GM12878 (cell line): ENCODE measurements at regions not wholly inside any gene's neighbourhood (a gene's known extent, or its start where the extent isn't known, plus 50 kb on each side); places are given as distances from the start of the nearest gene placed in this dataset.

ENCODE experiments used
- ATAC-seq: fragments of 200-7000 bp; cut with Tn5 transposase; 3 replicates; pipeline ENCODE4 v1.9.1; 2020; ENCODE audit warnings: mild to moderate bottlenecking, moderate library complexity
- BruUV-seq: library from RNA; stranded (reverse); fragments of 400-500 nt; replicated peaks from 2 replicates; lab custom pipeline; 2021; lab: Mats Ljungman, UMichigan
- CTCF ChIA-PET: fragments of 300-600 bp; sonication (Branson Sonifier 250); formaldehyde crosslinking; extraction: SDS; loops from one replicate; lab custom pipeline; 2021; ENCODE audit warnings: inconsistent platforms; lab: Yijun Ruan, JAX
- POLR2A ChIA-PET: fragments of 350-600 bp; formaldehyde crosslinking; extraction: SDS; loops from one replicate; lab custom pipeline; 2021; ENCODE audit warnings: inconsistent platforms; lab: Charles Lee
- RAD21 ChIA-PET: fragments of 300-600 bp; sonication (Branson Sonifier 250); formaldehyde crosslinking; loops from one replicate; lab custom pipeline; 2023; ENCODE audit warnings: antibody characterized with exemption; ENCODE audit not compliant: unreplicated experiment; lab: Charles Lee
- SMC1A ChIA-PET: fragments of 300-600 bp; sonication (Branson Sonifier 250); formaldehyde crosslinking; loops from one replicate; lab custom pipeline; 2023; ENCODE audit not compliant: unreplicated experiment, uncharacterized antibody; lab: Charles Lee
- DNase-seq: peaks from one replicate; pipeline ENCODE4 v3.0.0-alpha.2; 2011; ENCODE audit warnings: low read depth, low spot score
- FAIRE-seq: peaks from 3 replicates; lab custom pipeline; 2011; peaks lifted over from hg19 to GRCh38; lab: Jason Lieb, UNC
- H2AFZ ChIP-seq: 2 replicates; pipeline ENCODE4 v1.6.0; 2011; ENCODE audit warnings: low read depth, low read length, control low read depth; ENCODE audit not compliant: control insufficient read depth
- H3K27ac ChIP-seq: 2 replicates; pipeline ENCODE4 v1.5.1; 2011; ENCODE audit warnings: control low read depth; ENCODE audit not compliant: control insufficient read depth, insufficient read depth
- H3K27me3 ChIP-seq, 2 experiments: replicated peaks in 1 of 2; 2 replicates each; pipeline versions ENCODE4 v1.6.0 to v1.6.1; 2011; ENCODE audit warnings: low read length in 1 of 2; ENCODE audit not compliant: control insufficient read depth in 2 of 2, insufficient read depth in 2 of 2
- H3K36me3 ChIP-seq, 2 experiments: 2 replicates each; pipeline ENCODE4 v1.5.1; 2011; ENCODE audit warnings: low read length in 1 of 2; ENCODE audit not compliant: control insufficient read depth in 2 of 2, insufficient read depth in 2 of 2
- H3K4me1 ChIP-seq: 2 replicates; pipeline ENCODE4 v1.6.1; 2011; ENCODE audit warnings: mild to moderate bottlenecking, low read length, moderate library complexity, mixed read lengths; ENCODE audit not compliant: control insufficient read depth, insufficient read depth
- H3K4me2 ChIP-seq: 2 replicates; pipeline ENCODE4 v1.6.0; 2011; ENCODE audit warnings: control low read depth; ENCODE audit not compliant: control insufficient read depth, insufficient read depth
- H3K4me3 ChIP-seq: fragments of 200-600 bp; sonication (generic); 2 replicates; pipeline ENCODE4 v1.5.1; 2016
- H3K79me2 ChIP-seq: 2 replicates; pipeline ENCODE4 v1.6.0; 2011; ENCODE audit warnings: low read length; ENCODE audit not compliant: control insufficient read depth, insufficient read depth
- H3K9ac ChIP-seq: 2 replicates; pipeline ENCODE4 v1.8.0; 2011; ENCODE audit warnings: low read length, control low read depth, mixed read lengths; ENCODE audit not compliant: control insufficient read depth, insufficient read depth
- H3K9me3 ChIP-seq: replicated peaks from 3 replicates; pipeline ENCODE4 v1.5.1; 2011; ENCODE audit warnings: mild to moderate bottlenecking, low read length; ENCODE audit not compliant: control insufficient read depth, insufficient read depth
- H4K20me1 ChIP-seq: 2 replicates; pipeline ENCODE4 v1.6.0; 2011; ENCODE audit not compliant: control insufficient read depth, insufficient read depth
- ATF7 ChIP-seq: fragments of 450-650 bp; IDR thresholded peaks from 2 replicates; pipeline ENCODE4 v1.6.1; 2016; ENCODE audit warnings: low read depth, mild to moderate bottlenecking
- DPF2 ChIP-seq: fragments of 450-650 bp; IDR thresholded peaks from 2 replicates; pipeline ENCODE4 v1.6.1; 2017; ENCODE audit warnings: mild to moderate bottlenecking
- E4F1 ChIP-seq: fragments of 450-650 bp; IDR thresholded peaks from 2 replicates; pipeline ENCODE4 v1.6.1; 2018; ENCODE audit warnings: borderline replicate concordance, mild to moderate bottlenecking; ENCODE audit not compliant: partially characterized antibody
- EZH2 ChIP-seq: IDR thresholded peaks from 2 replicates; pipeline ENCODE4 v1.6.1; 2012; ENCODE audit warnings: low read depth, mild to moderate bottlenecking, control low read depth, inconsistent platforms, low read length, borderline replicate concordance; ENCODE audit not compliant: control insufficient read depth
- IRF5 ChIP-seq: fragments of 450-650 bp; IDR thresholded peaks from 2 replicates; pipeline ENCODE4 v1.6.1; 2017; ENCODE audit warnings: borderline replicate concordance
- MLLT1 ChIP-seq: fragments of 450-650 bp; IDR thresholded peaks from 2 replicates; pipeline ENCODE4 v1.6.1; 2016; ENCODE audit warnings: mild to moderate bottlenecking
- NFXL1 ChIP-seq: fragments of 450-650 bp; IDR thresholded peaks from 2 replicates; pipeline ENCODE4 v1.6.1; 2017; ENCODE audit warnings: antibody characterized with exemption, mild to moderate bottlenecking, borderline replicate concordance
- POLR2AphosphoS5 ChIP-seq: IDR thresholded peaks from 2 replicates; pipeline ENCODE4 v1.6.1; 2011; ENCODE audit warnings: mild to moderate bottlenecking, low read length, inconsistent platforms
- RBBP5 ChIP-seq: fragments of 200-600 bp; sonication (generic); conservative IDR thresholded peaks from 2 replicates; pipeline ENCODE4 v1.6.1; 2016
- RUNX3 ChIP-seq: IDR thresholded peaks from 2 replicates; pipeline ENCODE4 v1.6.1; 2012; ENCODE audit warnings: low read length, inconsistent platforms
- SMARCA5 ChIP-seq: fragments of 450-650 bp; IDR thresholded peaks from 2 replicates; pipeline ENCODE4 v1.6.1; 2017; ENCODE audit warnings: mild to moderate bottlenecking
- SREBF1 ChIP-seq: IDR thresholded peaks from 2 replicates; pipeline ENCODE4 v1.6.1; 2012; ENCODE audit warnings: mild to moderate bottlenecking, low read length
- SUZ12 ChIP-seq: fragments of 200-600 bp; sonication (generic); IDR thresholded peaks from one replicate; pipeline ENCODE4 v1.6.1; 2018; ENCODE audit warnings: antibody characterized with exemption, mild to moderate bottlenecking; ENCODE audit not compliant: unreplicated experiment
- WRNIP1 ChIP-seq: IDR thresholded peaks from 2 replicates; pipeline ENCODE4 v1.6.1; 2011; ENCODE audit warnings: low read depth, low read length, improper control_type of control experiment, borderline replicate concordance
- WGBS: methylation state at CpG from one replicate; pipeline ENCODE4 v1.1.6; 2016; ENCODE audit warnings: low lambda C conversion rate; ENCODE audit not compliant: insufficient replicate concordance, insufficient coverage; ENCODE audit errors: missing lambda C conversion rate; 5-methylcytosine and 5-hydroxymethylcytosine counted together
- in situ Hi-C: fragments of 300-500 bp; cut with MboI; formaldehyde crosslinking; loops from 9 replicates; pipeline ENCODE4 v1.14.3; 2018; ENCODE audit warnings: mixed read lengths
- intact Hi-C: fragments of 100-400 bp; cut with micrococcal nuclease; formaldehyde crosslinking; loops from one replicate; pipeline ENCODE4 v1.14.2; 2022; ENCODE audit not compliant: unreplicated experiment

DNA sequence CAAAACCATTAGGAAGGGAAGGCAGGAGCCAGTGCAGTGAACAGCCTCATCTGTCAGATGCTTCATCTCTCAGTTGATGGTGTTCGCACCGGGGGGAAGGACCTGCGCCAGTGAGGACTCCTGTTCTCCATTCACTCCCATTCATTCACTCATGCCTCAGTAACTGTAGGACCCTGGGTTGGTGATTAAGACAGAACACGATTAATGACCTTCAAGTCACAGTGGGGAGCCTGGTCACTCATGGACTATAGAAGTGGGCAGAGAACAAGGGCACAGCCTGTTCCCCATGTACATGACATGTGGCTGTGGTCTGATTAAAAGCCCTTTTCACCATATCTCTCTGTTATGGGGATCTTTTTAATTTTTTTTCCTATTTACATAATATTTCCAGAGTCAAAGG is 113.3 kb downstream of the RPS12 start:
- ChIA-PET RAD21 (no interaction called here), CTCF (no interaction called here), POLR2A (no interaction called here), SMC1A (no interaction called here)
- H3K9me3 ChIP-seq: no peaks in the 10 kb centered on the region
- no peak for ATAC-seq
- in situ Hi-C loops (no loop called here), intact Hi-C loops (no loop called here)
- no peak overlapping the region for H3K27ac ChIP-seq
- no peaks in the 10 kb centered on the region for H3K4me1 ChIP-seq
- H3K36me3 ChIP-seq: no peaks in the 10 kb centered on the region
- H3K27me3 ChIP-seq: peaks cover 0 to 1% of the 10 kb centered on the region in 2 experiments; a peak in 1 of 4 replicates
- 69% methylated on average over 4 of the region's 4 CpGs for whole genome bisulfite sequencing
- DNase-seq: no peak
- H4K20me1 ChIP-seq: no peaks in the 10 kb centered on the region
- no peak overlapping the region for H3K4me2 ChIP-seq
- no peak overlapping the region for H2AFZ ChIP-seq
- H3K79me2 ChIP-seq: no peaks in the 10 kb centered on the region
- no peak for TF ChIP-seq POLR2AphosphoS5
- no peak for TF ChIP-seq SREBF1
- TF ChIP-seq ATF7: no peak
- no peak for TF ChIP-seq IRF5
- no peak for TF ChIP-seq EZH2
- no peak for TF ChIP-seq RUNX3
- no peak for TF ChIP-seq NFXL1
- no peak for TF ChIP-seq E4F1
- TF ChIP-seq WRNIP1: no peak
- TF ChIP-seq MLLT1: no peak
- TF ChIP-seq RBBP5: no peak
- TF ChIP-seq DPF2: no peak
- no peak for TF ChIP-seq SUZ12
- TF ChIP-seq SMARCA5: no peak
- H3K4me3 ChIP-seq: no peak overlapping the region
- no TSS peak for BruUV-seq
- FAIRE-seq: no peak
- H3K9ac ChIP-seq: no peak overlapping the region
